Choroid plexus epithelial cell (primary cell): ENCODE measurements at regions not wholly inside any gene's neighbourhood (a gene's known extent, or its start where the extent isn't known, plus 50 kb on each side); places are given as distances from the start of the nearest gene placed in this dataset.

Source experiments
- DNase-seq: peaks from one replicate; pipeline ENCODE4 v3.0.0-alpha.2; 2010; ENCODE audit warnings: low read depth
- H3K4me3 ChIP-seq: 2 replicates; pipeline ENCODE4 v1.5.1; 2011; ENCODE audit warnings: low read depth, mild to moderate bottlenecking, control low read depth, low read length, moderate library complexity
- CTCF ChIP-seq: conservative IDR thresholded peaks from 2 replicates; pipeline ENCODE4 v1.5.1; 2011; ENCODE audit warnings: low read depth, mild to moderate bottlenecking, control low read depth, inconsistent platforms, low read length, moderate library complexity

- H3K4me3 ChIP-seq: no peak overlapping the region
- TF ChIP-seq CTCF: no peak
- DNase-seq: no peak
These were observed 189.9 kb downstream of the UBE2E3 start for GRCh38 chr2:181170256-181170655.

- no peak for DNase-seq
- H3K4me3 ChIP-seq: no peak overlapping the region
- TF ChIP-seq CTCF: no peak
These were observed 192.3 kb downstream of the UBE2E3 start for GRCh38 chr2:181172676-181173075.

GRCh38 chr2:181174611-181175580 lies 194.5 kb downstream of the UBE2E3 start:
- no peak overlapping the region for H3K4me3 ChIP-seq
- no peak for TF ChIP-seq CTCF
- DNase-seq: peak; percentile 81

- DNase-seq: no peak
- TF ChIP-seq CTCF: no peak
- H3K4me3 ChIP-seq: no peak overlapping the region
These were observed 196.1 kb downstream of the UBE2E3 start for GRCh38 chr2:181176540-181176939.

- H3K4me3 ChIP-seq: no peak overlapping the region
- peak; percentile 54 for DNase-seq
- no peak for TF ChIP-seq CTCF
These were observed 197.0 kb downstream of the UBE2E3 start for GRCh38 chr2:181177376-181177775.

- TF ChIP-seq CTCF: no peak
- H3K4me3 ChIP-seq: no peak overlapping the region
These were observed 197.7 kb downstream of the UBE2E3 start for GRCh38 chr2:181178130-181178529.

GRCh38 chr2:181178823-181179412 lies 198.5 kb downstream of the UBE2E3 start:
- no peak overlapping the region for H3K4me3 ChIP-seq
- peak; percentile 25 for DNase-seq
- TF ChIP-seq CTCF: peak; percentile 44

More at GRCh38 chr2:181178130-181178529, 197.7 kb downstream of the UBE2E3 start:
- DNase-seq: no peak
